GM23248 (cell line): ENCODE measurements at regions not wholly inside any gene's neighbourhood (a gene's known extent, or its start where the extent isn't known, plus 50 kb on each side); places are given as distances from the start of the nearest gene placed in this dataset.

Source experiments
- DNase-seq: peaks from one replicate; pipeline ENCODE4 v3.0.0-alpha.2; 2015
- H2AFZ ChIP-seq: fragments of 200-600 bp; sonication (generic); 2 replicates; pipeline ENCODE4 v1.6.1; 2016; ENCODE audit warnings: antibody characterized with exemption
- H3F3A ChIP-seq: fragments of 200-600 bp; sonication (generic); 2 replicates; pipeline ENCODE4 v1.6.1; 2016; ENCODE audit warnings: mild to moderate bottlenecking, antibody characterized with exemption, mixed run types; ENCODE audit not compliant: insufficient read depth
- H3K27ac ChIP-seq: fragments of 200-600 bp; sonication (generic); 2 replicates; pipeline ENCODE4 v1.5.1; 2016; ENCODE audit warnings: mild to moderate bottlenecking
- H3K27me3 ChIP-seq: fragments of 200-600 bp; sonication (generic); replicated peaks from 2 replicates; pipeline ENCODE4 v1.6.1; 2016; ENCODE audit warnings: mild to moderate bottlenecking; ENCODE audit not compliant: insufficient read depth
- H3K36me3 ChIP-seq: fragments of 200-600 bp; sonication (generic); 2 replicates; pipeline ENCODE4 v1.6.1; 2016; ENCODE audit warnings: low read depth, mild to moderate bottlenecking
- H3K4me1 ChIP-seq: fragments of 200-600 bp; sonication (generic); 2 replicates; pipeline ENCODE4 v1.6.1; 2016; ENCODE audit warnings: mild to moderate bottlenecking; ENCODE audit not compliant: insufficient read depth
- H3K4me2 ChIP-seq: fragments of 200-600 bp; sonication (generic); one replicate; pipeline ENCODE4 v1.6.1; 2016; ENCODE audit warnings: mild to moderate bottlenecking; ENCODE audit not compliant: unreplicated experiment
- H3K4me3 ChIP-seq: fragments of 200-600 bp; sonication (generic); 2 replicates; pipeline ENCODE4 v1.5.1; 2016; ENCODE audit warnings: mild to moderate bottlenecking
- H3K79me2 ChIP-seq: fragments of 200-600 bp; sonication (generic); 2 replicates; pipeline ENCODE4 v1.6.1; 2016; ENCODE audit warnings: mild to moderate bottlenecking; ENCODE audit not compliant: insufficient read depth
- H3K9ac ChIP-seq: fragments of 200-600 bp; sonication (generic); 2 replicates; pipeline ENCODE4 v1.6.1; 2016; ENCODE audit warnings: mild to moderate bottlenecking
- H3K9me2 ChIP-seq: fragments of 200-600 bp; sonication (generic); 2 replicates; pipeline ENCODE4 v1.6.1; 2016; ENCODE audit warnings: mixed run types, mild to moderate bottlenecking, moderate library complexity; ENCODE audit not compliant: insufficient read depth
- H3K9me3 ChIP-seq: fragments of 200-600 bp; sonication (generic); one replicate; pipeline ENCODE4 v1.6.1; 2017; ENCODE audit warnings: low read depth
- H4K20me1 ChIP-seq: fragments of 200-600 bp; sonication (generic); 2 replicates; pipeline ENCODE4 v1.6.0; 2016; ENCODE audit not compliant: insufficient read depth
- EZH2 ChIP-seq: fragments of 200-600 bp; sonication (generic); IDR thresholded peaks from 2 replicates; pipeline ENCODE4 v1.6.1; 2018; ENCODE audit warnings: antibody characterized with exemption, mild to moderate bottlenecking; ENCODE audit not compliant: insufficient read depth, poor library complexity, severe bottlenecking
- EZH2phosphoT487 ChIP-seq: fragments of 200-600 bp; sonication (generic); IDR thresholded peaks from 2 replicates; pipeline ENCODE4 v1.6.1; 2018; ENCODE audit warnings: antibody characterized with exemption, moderate library complexity, mild to moderate bottlenecking, low read depth; ENCODE audit not compliant: insufficient read depth
- WGBS, 2 experiments: methylation state at CpG; one replicate each; pipeline ENCODE4 v1.1.6; 2015 to 2017; ENCODE audit warnings: low lambda C conversion rate in 2 of 2, low coverage in 1 of 2; ENCODE audit errors: missing lambda C conversion rate in 2 of 2; 5-methylcytosine and 5-hydroxymethylcytosine counted together
- in situ Hi-C: fragments of 300-500 bp; cut with MboI; formaldehyde crosslinking; loops from 2 replicates; pipeline ENCODE4 v1.15.0; 2020

GRCh38 chr22:27284324-27284723, 517.2 kb downstream of the MN1 start:
- Histone ChIP-seq H3K27me3 (no peaks in the 10 kb centered on the region), H3K9ac (no peak overlapping the region), H3K27ac (no peak overlapping the region), H3F3A (peaks cover 3% of the 10 kb centered on the region; the same call in 1 of the 2 replicates), H2AFZ (no peak overlapping the region), H3K79me2 (no peaks in the 10 kb centered on the region), H3K9me2 (no peaks in the 10 kb centered on the region), H3K9me3 (no peaks in the 10 kb centered on the region), H3K4me3 (no peak overlapping the region), H3K36me3 (no peaks in the 10 kb centered on the region), H4K20me1 (no peaks in the 10 kb centered on the region), H3K4me2 (no peak overlapping the region), H3K4me1 (no peaks in the 10 kb centered on the region)
- in situ Hi-C loops, result no loop called here
- DNase-seq, result no peak
- TF ChIP-seq EZH2 (no peak), EZH2phosphoT487 (no peak)
- WGBS, 2 experiments, result 81 to 84% methylated on average over 7 of the region's 7 CpGs

DNA sequence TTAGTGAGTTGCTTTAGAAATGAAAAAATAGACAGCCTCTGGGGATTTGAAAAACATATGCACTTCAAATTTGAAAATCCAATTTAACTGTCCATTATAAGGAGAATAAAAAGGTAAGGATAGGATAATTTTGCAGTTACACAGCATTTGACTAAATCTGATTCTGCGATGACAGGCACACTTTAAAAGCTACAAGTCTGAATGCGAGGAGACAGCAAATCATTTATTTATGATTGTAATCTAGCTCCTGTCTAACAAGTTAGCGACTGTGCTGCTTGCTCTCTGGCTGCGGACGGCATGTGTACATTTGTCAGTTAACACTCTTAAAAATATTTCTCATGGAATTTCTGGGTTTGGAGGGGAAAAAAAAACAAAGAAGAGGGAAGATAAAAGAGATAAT, 514.8 kb downstream of the MN1 start:
- Histone ChIP-seq H3K9me2 (no peaks in the 10 kb centered on the region), H3K79me2 (no peaks in the 10 kb centered on the region), H2AFZ (no peak overlapping the region), H3K27me3 (no peaks in the 10 kb centered on the region), H3K9me3 (no peaks in the 10 kb centered on the region), H3K9ac (no peak overlapping the region), H3K4me2 (no peak overlapping the region), H3K4me3 (no peak overlapping the region), H3K27ac (no peak overlapping the region), H4K20me1 (no peaks in the 10 kb centered on the region), H3K4me1 (peaks cover 4% of the 10 kb centered on the region; the same call in 1 of the 2 replicates), H3F3A (no peaks in the 10 kb centered on the region), H3K36me3 (no peaks in the 10 kb centered on the region)
- 94% methylated on average over 5 of the region's 5 CpGs for WGBS, 2 experiments
- no peak for DNase-seq
- TF ChIP-seq EZH2 (no peak), EZH2phosphoT487 (no peak)
- in situ Hi-C loops, result no loop called here

DNA sequence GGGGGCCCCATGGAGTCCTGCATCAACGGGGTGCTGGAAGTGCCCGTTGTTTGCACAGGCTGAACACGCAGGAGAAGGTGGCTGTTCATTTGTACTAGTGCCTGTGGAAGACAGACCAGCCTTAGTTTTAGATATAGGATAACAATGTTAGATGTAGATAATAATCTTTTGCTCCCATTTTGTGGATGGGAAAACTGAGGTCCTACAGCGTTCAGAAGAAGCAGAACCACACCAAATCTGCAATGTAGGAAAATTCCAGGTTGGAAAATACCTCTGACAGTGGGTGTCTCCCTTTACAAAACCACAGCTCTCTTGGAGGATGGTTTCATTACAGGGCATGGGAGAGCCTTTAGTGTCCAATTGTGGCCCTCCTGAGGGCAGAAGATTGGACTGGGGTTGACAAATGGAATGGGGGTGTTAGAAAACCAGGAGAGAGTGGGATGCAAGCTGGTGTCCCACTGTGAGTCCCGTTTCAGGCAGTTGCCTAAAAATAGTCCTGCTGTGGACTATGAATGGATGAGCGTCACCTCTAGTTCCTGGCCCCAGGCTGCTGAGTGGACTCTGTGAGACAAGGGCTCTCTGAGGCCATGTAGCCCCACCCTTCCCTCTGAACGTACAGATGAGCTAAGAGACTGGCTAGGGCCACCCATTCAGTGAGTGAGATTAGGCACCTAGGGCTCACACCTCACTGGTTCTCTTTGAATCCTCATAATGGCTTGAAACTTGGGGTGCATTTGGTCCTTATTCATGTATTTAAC, 508.8 kb downstream of the MN1 start:
- no peaks in the 10 kb centered on the region for H3K27me3 ChIP-seq
- no peak overlapping the region for H3K4me2 ChIP-seq
- H3K9me3 ChIP-seq, result no peaks in the 10 kb centered on the region
- H3K9ac ChIP-seq, result no peak overlapping the region
- no peak overlapping the region for H2AFZ ChIP-seq
- no peak overlapping the region for H3K4me3 ChIP-seq
- no peaks in the 10 kb centered on the region for H3K36me3 ChIP-seq
- no peaks in the 10 kb centered on the region for H3K9me2 ChIP-seq
- WGBS, 2 experiments, result 68 to 72% methylated on average over 7 of the region's 7 CpGs
- H4K20me1 ChIP-seq, result no peaks in the 10 kb centered on the region
- peak; percentile 38 for DNase-seq
- in situ Hi-C loops, result no loop called here
- TF ChIP-seq EZH2 (no peak), EZH2phosphoT487 (no peak)
- H3F3A ChIP-seq, result no peaks in the 10 kb centered on the region
- H3K79me2 ChIP-seq, result no peaks in the 10 kb centered on the region
- no peak overlapping the region for H3K27ac ChIP-seq
- peaks cover 9% of the 10 kb centered on the region for H3K4me1 ChIP-seq

- Histone ChIP-seq H3K79me2 (no peaks in the 10 kb centered on the region), H3K27me3 (no peaks in the 10 kb centered on the region), H3K4me3 (no peak overlapping the region), H3K36me3 (no peaks in the 10 kb centered on the region), H3K9ac (no peak overlapping the region), H3K4me2 (no peak overlapping the region), H3K27ac (no peak overlapping the region), H4K20me1 (no peaks in the 10 kb centered on the region), H3K9me2 (no peaks in the 10 kb centered on the region), H2AFZ (no peak overlapping the region), H3K4me1 (peaks cover 18% of the 10 kb centered on the region), H3K9me3 (no peaks in the 10 kb centered on the region), H3F3A (no peaks in the 10 kb centered on the region)
- TF ChIP-seq EZH2, result no peak
- no peak for TF ChIP-seq EZH2phosphoT487
- in situ Hi-C loops, result no loop called here
- DNase-seq, result no peak
- WGBS, 2 experiments, result 88 to 89% methylated on average over 12 of the region's 12 CpGs
Observed at GRCh38 chr22:27293721-27294445, 507.7 kb downstream of the MN1 start.
